SK-N-SH (cell line): ENCODE measurements at regions not wholly inside any gene's neighbourhood (a gene's known extent, or its start where the extent isn't known, plus 50 kb on each side); places are given as distances from the start of the nearest gene placed in this dataset.

ENCODE experiments used
- CTCF ChIP-seq: fragments of 200-600 bp; sonication (generic); IDR thresholded peaks from 2 replicates; pipeline ENCODE4 v1.6.1; 2017; ENCODE audit warnings: antibody characterized with exemption, mild to moderate bottlenecking, moderate library complexity
- JUND ChIP-seq: IDR thresholded peaks from 2 replicates; pipeline ENCODE4 v1.4.0; 2012

GRCh38 chr5:142427015-142427364 is 102.2 kb upstream of the SPRY4 start:
- TF ChIP-seq JUND (no peak), CTCF (no peak)
